HCT116 (cell line): ENCODE measurements at regions not wholly inside any gene's neighbourhood (a gene's known extent, or its start where the extent isn't known, plus 50 kb on each side); places are given as distances from the start of the nearest gene placed in this dataset.

ENCODE experiments used
- ATAC-seq: fragments of 200-7000 bp; cut with Tn5 transposase; 2 replicates; pipeline ENCODE4 v1.9.1; 2020; ENCODE audit warnings: mild to moderate bottlenecking, moderate library complexity
- BruUV-seq: library from RNA; stranded (reverse); fragments of 400-500 nt; replicated peaks from 2 replicates; lab custom pipeline; 2021; lab: Mats Ljungman, UMichigan
- CTCF ChIA-PET: fragments of 300-600 bp; sonication (Branson Sonifier 250); formaldehyde crosslinking; loops from one replicate; lab custom pipeline; 2021; ENCODE audit warnings: antibody characterized with exemption; lab: Charles Lee
- POLR2A ChIA-PET: fragments of 300-600, 350-600 bp; sonication (Branson Sonifier 250); formaldehyde crosslinking; loops from one replicate; lab custom pipeline; 2021; ENCODE audit warnings: antibody characterized with exemption; lab: Charles Lee
- RAD21 ChIA-PET, 2 experiments: fragments of 300-600 bp; sonication (Branson Sonifier 250); formaldehyde crosslinking; loops; one replicate each; lab custom pipeline; 2023; ENCODE audit warnings: low total read pairs in 2 of 2; ENCODE audit not compliant: uncharacterized antibody in 2 of 2, unreplicated experiment in 2 of 2, low non-redundant PET in 1 of 2; lab: Charles Lee
- DNase-seq: peaks from one replicate; pipeline ENCODE4 v3.0.0-alpha.2; 2010; ENCODE audit warnings: low read depth, low spot score
- H2AFZ ChIP-seq: fragments of 200-600 bp; shearing (Covaris generic), sonication (generic); 2 replicates; pipeline ENCODE4 v1.6.1; 2017; ENCODE audit warnings: low read depth, mixed run types, mixed read lengths, antibody characterized with exemption, low read length; ENCODE audit not compliant: poor library complexity, severe bottlenecking
- H3K27ac ChIP-seq: 2 replicates; pipeline ENCODE4 v1.5.1; 2012; ENCODE audit warnings: low read depth, low read length
- H3K27me3 ChIP-seq: fragments of 200-600 bp; sonication (generic); 2 replicates; pipeline ENCODE4 v1.6.1; 2016; ENCODE audit warnings: mixed run types, low read length, mixed read lengths; ENCODE audit not compliant: insufficient read depth
- H3K36me3 ChIP-seq, 2 experiments: fragments of 200-500 bp in 1 of 2; fragments of 200-600 bp in 1 of 2; sonication (Bioruptor generic) in 1 of 2; sonication (generic) in 1 of 2; 2 replicates each; pipeline versions ENCODE4 v1.5.1 to v1.6.1; 2014 to 2016; ENCODE audit warnings: low read length in 2 of 2, inconsistent platforms in 1 of 2, mixed read lengths in 1 of 2, mixed run types in 1 of 2; ENCODE audit not compliant: insufficient read depth in 2 of 2, control insufficient read depth in 1 of 2
- H3K4me1 ChIP-seq, 2 experiments: fragments of 200-600 bp in 1 of 2; sonication (generic) in 1 of 2; 2 replicates each; pipeline versions ENCODE4 v1.5.1 to v1.6.1; 2012 to 2017; ENCODE audit warnings: low read length in 2 of 2, inconsistent platforms in 1 of 2, mild to moderate bottlenecking in 1 of 2, mixed read lengths in 1 of 2, mixed run types in 1 of 2, moderate library complexity in 1 of 2; ENCODE audit not compliant: insufficient read depth in 2 of 2, control insufficient read depth in 1 of 2
- H3K4me2 ChIP-seq: fragments of 200-600 bp; sonication (generic); 2 replicates; pipeline ENCODE4 v1.6.1; 2017; ENCODE audit warnings: mixed run types, low read length, mixed read lengths
- H3K4me3 ChIP-seq, 2 experiments: fragments of 200-600 bp in 1 of 2; sonication (generic) in 1 of 2; replicated peaks in 1 of 2; 2 replicates each; pipeline ENCODE4 v1.5.1; 2011 to 2016; ENCODE audit warnings: low read length in 2 of 2, control low read depth in 1 of 2, low read depth in 1 of 2, mild to moderate bottlenecking in 1 of 2, mixed read lengths in 1 of 2, mixed run types in 1 of 2
- H3K79me2 ChIP-seq: fragments of 200-600 bp; sonication (generic); 2 replicates; pipeline ENCODE4 v1.6.1; 2017; ENCODE audit warnings: mild to moderate bottlenecking, mixed run types, low read length, moderate library complexity, mixed read lengths; ENCODE audit not compliant: insufficient read depth
- H3K9ac ChIP-seq: fragments of 200-600 bp; sonication (generic); 2 replicates; pipeline ENCODE4 v1.6.1; 2016; ENCODE audit warnings: low read length, mixed read lengths
- H3K9me2 ChIP-seq: fragments of 200-600 bp; sonication (generic), shearing (Covaris generic); 2 replicates; pipeline ENCODE4 v1.6.1; 2017; ENCODE audit warnings: mixed run types, mild to moderate bottlenecking, moderate library complexity; ENCODE audit not compliant: insufficient read depth
- H3K9me3 ChIP-seq, 2 experiments: fragments of 200-500 bp in 1 of 2; fragments of 200-600 bp in 1 of 2; sonication (Bioruptor generic) in 1 of 2; sonication (generic) in 1 of 2; 2 replicates each; pipeline ENCODE4 v1.6.1; 2014 to 2017; ENCODE audit warnings: low read length in 2 of 2, mixed read lengths in 2 of 2, inconsistent platforms in 1 of 2, low read depth in 1 of 2, mild to moderate bottlenecking in 1 of 2, mixed run types in 1 of 2, moderate library complexity in 1 of 2; ENCODE audit not compliant: control insufficient read depth in 1 of 2, insufficient read depth in 1 of 2
- H4K20me1 ChIP-seq: fragments of 200-600 bp; sonication (generic), shearing (Covaris generic); 2 replicates; pipeline ENCODE4 v1.6.1; 2017; ENCODE audit warnings: mixed run types, mild to moderate bottlenecking, moderate library complexity; ENCODE audit not compliant: insufficient read depth
- ATF3 ChIP-seq: IDR thresholded peaks from 2 replicates; pipeline ENCODE4 v1.6.1; 2012
- CBX3 ChIP-seq: IDR thresholded peaks from 2 replicates; pipeline ENCODE4 v1.6.1; 2012; ENCODE audit warnings: low read depth
- EGR1 ChIP-seq: IDR thresholded peaks from 2 replicates; pipeline ENCODE4 v1.6.1; 2012; ENCODE audit warnings: low read depth
- EZH2 ChIP-seq: fragments of 200-600 bp; sonication (generic); IDR thresholded peaks from 2 replicates; pipeline ENCODE4 v1.6.1; 2017; ENCODE audit warnings: antibody characterized with exemption, mixed run types
- EZH2phosphoT487 ChIP-seq: fragments of 200-600 bp; IDR thresholded peaks from 2 replicates; pipeline ENCODE4 v1.6.1; 2018; ENCODE audit warnings: antibody characterized with exemption, borderline replicate concordance
- JUND ChIP-seq: IDR thresholded peaks from 2 replicates; pipeline ENCODE4 v1.6.1; 2012
- POLR2AphosphoS5 ChIP-seq: IDR thresholded peaks from 2 replicates; pipeline ENCODE4 v1.6.1; 2011; ENCODE audit warnings: mild to moderate bottlenecking, low read depth, low read length, moderate library complexity
- RAD21 ChIP-seq: IDR thresholded peaks from 2 replicates; pipeline ENCODE4 v1.6.1; 2012; ENCODE audit warnings: low read depth, mild to moderate bottlenecking
- SIN3A ChIP-seq: IDR thresholded peaks from 2 replicates; pipeline ENCODE4 v1.6.1; 2012; ENCODE audit warnings: low read depth
- TCF7L2 ChIP-seq: IDR thresholded peaks from 2 replicates; pipeline ENCODE4 v1.7.0; 2011; ENCODE audit warnings: borderline replicate concordance, inconsistent platforms; ENCODE audit not compliant: insufficient read depth, insufficient read length; ENCODE audit errors: extremely low read depth
- YY1 ChIP-seq: IDR thresholded peaks from 2 replicates; pipeline ENCODE4 v1.6.1; 2011; ENCODE audit warnings: low read length, low read depth, moderate library complexity, mild to moderate bottlenecking; ENCODE audit not compliant: insufficient replicate concordance; ENCODE audit errors: extremely low read depth
- ZBTB33 ChIP-seq: IDR thresholded peaks from 2 replicates; pipeline ENCODE4 v1.6.1; 2011; ENCODE audit warnings: mild to moderate bottlenecking, low read length, moderate library complexity; ENCODE audit not compliant: insufficient replicate concordance; ENCODE audit errors: extremely low read depth
- ZFX ChIP-seq: fragments of 450-650 bp; IDR thresholded peaks from 2 replicates; pipeline ENCODE4 v1.6.1; 2017
- intact Hi-C: fragments of 100-400 bp; cut with micrococcal nuclease; formaldehyde crosslinking; loops from 2 replicates; pipeline ENCODE4 v1.10.0; 2022
- TF ChIP-seq, protein P1 (sequence below): IDR thresholded peaks from 2 replicates; pipeline ENCODE4 v1.6.1; 2012

GRCh38 chr4:28879900-28880299, 1840.3 kb upstream of the PCDH7 start:
- TF ChIP-seq CBX3 (no peak), EZH2 (no peak), ZFX (no peak), ZBTB33 (no peak), RAD21 (no peak), EGR1 (no peak), POLR2AphosphoS5 (no peak), EZH2phosphoT487 (no peak), ATF3 (no peak), JUND (no peak), TCF7L2 (no peak), YY1 (no peak), SIN3A (no peak)
- TF ChIP-seq, protein P1, sequence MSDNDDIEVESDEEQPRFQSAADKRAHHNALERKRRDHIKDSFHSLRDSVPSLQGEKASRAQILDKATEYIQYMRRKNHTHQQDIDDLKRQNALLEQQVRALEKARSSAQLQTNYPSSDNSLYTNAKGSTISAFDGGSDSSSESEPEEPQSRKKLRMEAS, result no peak
- POLR2A ChIA-PET, result no interaction called here
- ATAC-seq (no peak), DNase-seq (no peak)
- H3K4me2 ChIP-seq, result no peak overlapping the region
- no peaks in the 10 kb centered on the region for H3K27me3 ChIP-seq
- no peaks in the 10 kb centered on the region for H3K36me3 ChIP-seq
- CTCF ChIA-PET, result no interaction called here
- no peak overlapping the region for H2AFZ ChIP-seq
- no peaks in the 10 kb centered on the region for H4K20me1 ChIP-seq
- H3K27ac ChIP-seq, result no peak overlapping the region
- H3K4me1 ChIP-seq, result no peaks in the 10 kb centered on the region
- no peaks in the 10 kb centered on the region for H3K9me3 ChIP-seq
- H3K9ac ChIP-seq, result no peak overlapping the region
- intact Hi-C loops, result no loop called here
- BruUV-seq, result no TSS peak
- RAD21 ChIA-PET, result no interaction called here
- H3K79me2 ChIP-seq, result no peaks in the 10 kb centered on the region
- no peak overlapping the region for H3K4me3 ChIP-seq
- no peaks in the 10 kb centered on the region for H3K9me2 ChIP-seq
